SU-DHL-6 (cell line): ENCODE measurements at regions not wholly inside any gene's neighbourhood (a gene's known extent, or its start where the extent isn't known, plus 50 kb on each side); places are given as distances from the start of the nearest gene placed in this dataset.
"Not testable (repeated sequence)": the region's sequence is repeated elsewhere in the genome, so short reads cannot be mapped to it uniquely, and the experiment has no call there.

Experiments used
- H2AFZ ChIP-seq: fragments of 200-600 bp; sonication (generic); 2 replicates; pipeline ENCODE4 v1.6.1; 2014; ENCODE audit warnings: low read depth, mild to moderate bottlenecking, moderate library complexity, mixed read lengths, antibody characterized with exemption, low read length; ENCODE audit not compliant: severe bottlenecking
- H3F3A ChIP-seq: fragments of 200-600 bp; shearing (Covaris generic); 2 replicates; pipeline ENCODE4 v1.6.0; 2016; ENCODE audit warnings: antibody characterized with exemption, mild to moderate bottlenecking; ENCODE audit not compliant: insufficient read depth
- H3K27ac ChIP-seq: fragments of 200-600 bp; sonication (generic); 2 replicates; pipeline ENCODE4 v1.5.1; 2016; ENCODE audit warnings: low read depth, mild to moderate bottlenecking, low read length, moderate library complexity, mixed read lengths
- H3K27me3 ChIP-seq: fragments of 200-600 bp; sonication (generic), shearing (Covaris generic); 2 replicates; pipeline ENCODE4 v1.6.0; 2014; ENCODE audit warnings: mild to moderate bottlenecking, low read length
- H3K36me3 ChIP-seq: fragments of 200-600 bp; sonication (generic); 2 replicates; pipeline ENCODE4 v1.6.1; 2014; ENCODE audit warnings: mild to moderate bottlenecking, low read length, mixed read lengths
- H3K4me2 ChIP-seq: fragments of 300-600, 200-600 bp; shearing (Covaris generic), sonication (generic); 2 replicates; pipeline ENCODE4 v1.6.0; 2014; ENCODE audit warnings: low read length, low read depth, mild to moderate bottlenecking; ENCODE audit not compliant: poor library complexity, severe bottlenecking
- H3K4me3 ChIP-seq: fragments of 200-600 bp; sonication (generic); 2 replicates; pipeline ENCODE4 v1.5.1; 2014; ENCODE audit warnings: antibody characterized with exemption, low read length, mild to moderate bottlenecking, mixed read lengths; ENCODE audit not compliant: insufficient read depth, poor library complexity, severe bottlenecking
- H3K79me2 ChIP-seq: fragments of 200-600 bp; sonication (generic); 2 replicates; pipeline ENCODE4 v1.6.1; 2014; ENCODE audit warnings: mild to moderate bottlenecking, low read length, moderate library complexity; ENCODE audit not compliant: insufficient read depth
- H3K9ac ChIP-seq: fragments of 200-600 bp; sonication (generic); 2 replicates; pipeline ENCODE4 v1.7.0; 2014; ENCODE audit warnings: mild to moderate bottlenecking, low read length
- H3K9me2 ChIP-seq: fragments of 200-600 bp; sonication (generic); replicated peaks from 2 replicates; pipeline ENCODE4 v1.6.1; 2014; ENCODE audit warnings: low read length; ENCODE audit not compliant: insufficient read depth
- H3K9me3 ChIP-seq: fragments of 200-600 bp; sonication (generic); 2 replicates; pipeline ENCODE4 v1.6.1; 2014; ENCODE audit warnings: low read length, mixed read lengths; ENCODE audit not compliant: insufficient read depth
- H4K20me1 ChIP-seq: fragments of 200-600 bp; sonication (generic); 2 replicates; pipeline ENCODE4 v1.6.1; 2014; ENCODE audit warnings: low read depth, mild to moderate bottlenecking, antibody characterized with exemption, low read length, moderate library complexity, mixed read lengths
- EZH2phosphoT487 ChIP-seq: fragments of 200-600 bp; sonication (generic), shearing (Covaris generic); conservative IDR thresholded peaks from 2 replicates; pipeline ENCODE4 v1.6.1; 2018; ENCODE audit warnings: mild to moderate bottlenecking, antibody characterized with exemption, low read length, moderate library complexity, mixed read lengths
- TF ChIP-seq, protein P1 (sequence below): fragments of 200-600 bp; sonication (generic); IDR thresholded peaks from one replicate; pipeline ENCODE4 v1.5.1; 2017; ENCODE audit warnings: antibody characterized with exemption, mild to moderate bottlenecking, low read length, moderate library complexity; ENCODE audit not compliant: insufficient read depth, poor library complexity, severe bottlenecking

DNA sequence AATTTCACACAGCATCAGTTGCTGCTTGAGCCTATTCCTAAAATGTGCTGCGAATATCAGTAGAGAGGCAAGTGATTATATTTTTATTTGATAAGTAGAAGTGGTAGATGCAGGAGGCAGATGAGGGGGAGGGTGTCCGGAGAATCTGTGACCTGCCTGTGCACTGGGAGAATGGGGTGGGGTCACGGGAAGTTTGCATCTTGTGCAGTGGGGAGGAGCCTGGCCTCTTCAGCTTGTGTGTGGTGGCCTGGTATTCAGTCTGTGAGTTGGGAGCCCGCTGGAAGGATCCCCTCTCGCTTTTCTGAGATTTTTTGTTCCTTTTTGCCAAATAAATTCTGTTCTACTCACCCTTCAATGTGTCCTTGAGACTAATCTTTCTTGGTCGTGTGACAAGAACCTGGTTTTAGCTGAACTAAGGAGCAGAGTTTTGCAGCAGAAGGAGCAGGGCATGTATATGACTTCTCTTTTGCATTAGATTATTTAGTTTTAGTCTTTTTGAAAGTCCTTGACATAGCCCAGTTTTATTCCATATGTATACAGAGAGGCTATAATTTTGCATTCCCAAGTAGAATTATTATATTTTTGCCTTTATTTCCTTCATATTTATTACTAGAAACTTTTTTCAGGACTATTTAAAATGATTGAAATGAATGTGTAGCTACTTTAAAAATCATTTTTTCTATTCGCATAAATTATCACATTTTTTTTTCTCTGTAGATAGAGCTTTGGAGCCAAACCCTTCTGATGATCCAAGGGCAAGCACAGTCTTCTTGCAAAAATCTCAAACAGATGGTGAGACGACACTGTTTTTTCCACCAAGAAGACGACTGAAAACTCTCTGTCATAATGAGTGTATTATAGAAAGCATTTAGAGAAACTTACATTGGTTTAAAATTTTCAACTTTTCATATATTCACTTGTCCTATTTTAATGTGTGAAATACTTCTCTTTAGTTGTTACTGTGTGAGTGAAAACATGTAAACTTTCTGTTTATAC is 1257.2 kb downstream of the UQCRFS1 start:
- no peaks in the 10 kb centered on the region for H3F3A ChIP-seq
- no peaks in the 10 kb centered on the region for H3K27me3 ChIP-seq
- no peak overlapping the region for H3K4me3 ChIP-seq
- no peaks in the 10 kb centered on the region for H3K79me2 ChIP-seq
- no peak overlapping the region for H3K4me2 ChIP-seq
- H4K20me1 ChIP-seq, result no peaks in the 10 kb centered on the region
- H3K9me2 ChIP-seq, result no peaks in the 10 kb centered on the region
- TF ChIP-seq, protein P1, sequence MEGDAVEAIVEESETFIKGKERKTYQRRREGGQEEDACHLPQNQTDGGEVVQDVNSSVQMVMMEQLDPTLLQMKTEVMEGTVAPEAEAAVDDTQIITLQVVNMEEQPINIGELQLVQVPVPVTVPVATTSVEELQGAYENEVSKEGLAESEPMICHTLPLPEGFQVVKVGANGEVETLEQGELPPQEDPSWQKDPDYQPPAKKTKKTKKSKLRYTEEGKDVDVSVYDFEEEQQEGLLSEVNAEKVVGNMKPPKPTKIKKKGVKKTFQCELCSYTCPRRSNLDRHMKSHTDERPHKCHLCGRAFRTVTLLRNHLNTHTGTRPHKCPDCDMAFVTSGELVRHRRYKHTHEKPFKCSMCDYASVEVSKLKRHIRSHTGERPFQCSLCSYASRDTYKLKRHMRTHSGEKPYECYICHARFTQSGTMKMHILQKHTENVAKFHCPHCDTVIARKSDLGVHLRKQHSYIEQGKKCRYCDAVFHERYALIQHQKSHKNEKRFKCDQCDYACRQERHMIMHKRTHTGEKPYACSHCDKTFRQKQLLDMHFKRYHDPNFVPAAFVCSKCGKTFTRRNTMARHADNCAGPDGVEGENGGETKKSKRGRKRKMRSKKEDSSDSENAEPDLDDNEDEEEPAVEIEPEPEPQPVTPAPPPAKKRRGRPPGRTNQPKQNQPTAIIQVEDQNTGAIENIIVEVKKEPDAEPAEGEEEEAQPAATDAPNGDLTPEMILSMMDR, result no peak
- TF ChIP-seq EZH2phosphoT487, result no peak
- no peaks in the 10 kb centered on the region for H3K36me3 ChIP-seq
- H2AFZ ChIP-seq, result no peak overlapping the region
- H3K9me3 ChIP-seq, result no peaks in the 10 kb centered on the region
- H3K27ac ChIP-seq, result no peak overlapping the region
- H3K9ac ChIP-seq, result no peak overlapping the region

DNA sequence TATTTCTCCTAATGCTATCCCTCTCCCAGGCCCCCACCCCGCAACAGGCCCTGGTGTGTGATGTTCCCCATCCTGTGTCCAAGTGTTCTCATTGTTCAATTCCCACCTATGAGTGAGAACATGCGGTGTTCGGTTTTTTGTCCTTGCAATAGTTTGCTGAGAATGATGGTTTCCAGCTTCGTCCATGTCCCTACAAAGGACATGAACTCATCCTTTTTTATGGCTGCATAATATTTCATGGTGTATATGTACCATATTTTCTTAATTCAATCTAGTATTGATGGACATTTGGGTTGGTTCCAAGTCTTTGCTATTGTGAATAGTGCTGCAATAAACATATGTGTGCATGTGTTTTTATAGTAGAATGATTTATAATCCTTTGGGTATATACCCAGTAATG is 1270.3 kb downstream of the UQCRFS1 start:
- H3K4me2 ChIP-seq, H3K36me3 ChIP-seq, H3K4me3 ChIP-seq, H3K27me3 ChIP-seq, H3K9me2 ChIP-seq, H2AFZ ChIP-seq, H3F3A ChIP-seq, H4K20me1 ChIP-seq, H3K9me3 ChIP-seq, H3K9ac ChIP-seq, H3K27ac ChIP-seq, H3K79me2 ChIP-seq: not testable (repeated sequence)

DNA sequence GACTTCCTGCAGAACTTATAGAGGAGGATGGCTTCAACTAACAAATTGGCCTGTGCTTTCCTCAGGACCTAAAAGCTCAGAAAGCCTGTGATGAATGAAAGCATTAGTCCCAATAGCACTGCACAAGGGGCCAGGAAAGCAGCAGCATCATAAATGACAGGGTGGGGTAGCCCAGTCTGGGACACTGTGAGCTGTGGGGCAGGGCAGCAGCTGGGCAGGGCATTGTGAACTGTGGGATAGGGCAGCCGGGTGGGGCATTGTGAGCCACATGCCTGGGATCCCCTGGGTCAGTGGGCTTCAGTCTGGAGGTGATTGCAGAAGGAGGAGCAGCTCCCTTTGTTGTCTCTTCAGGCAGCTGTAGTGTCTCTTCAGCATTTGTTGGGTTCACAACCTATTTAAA is 1276.8 kb downstream of the UQCRFS1 start:
- no peaks in the 10 kb centered on the region for H3K9me3 ChIP-seq
- H4K20me1 ChIP-seq, result no peaks in the 10 kb centered on the region
- H3K27ac ChIP-seq, result no peak overlapping the region

More for the DNA sequence above, 1276.8 kb downstream of the UQCRFS1 start:
- no peak for TF ChIP-seq EZH2phosphoT487
- TF ChIP-seq, protein P1, result no peak
- no peak overlapping the region for H3K4me3 ChIP-seq
- H2AFZ ChIP-seq, result no peak overlapping the region
- no peaks in the 10 kb centered on the region for H3F3A ChIP-seq
- no peak overlapping the region for H3K4me2 ChIP-seq
- no peak overlapping the region for H3K9ac ChIP-seq
- no peaks in the 10 kb centered on the region for H3K79me2 ChIP-seq
- H3K9me2 ChIP-seq, result no peaks in the 10 kb centered on the region
- H3K36me3 ChIP-seq, result no peaks in the 10 kb centered on the region
- H3K27me3 ChIP-seq, result no peaks in the 10 kb centered on the region
